GM12878 (cell line): ENCODE measurements at regions not wholly inside any gene's neighbourhood (a gene's known extent, or its start where the extent isn't known, plus 50 kb on each side); places are given as distances from the start of the nearest gene placed in this dataset.

Experiments used
- E4F1 ChIP-seq: fragments of 450-650 bp; IDR thresholded peaks from 2 replicates; pipeline ENCODE4 v1.6.1; 2018; ENCODE audit warnings: borderline replicate concordance, mild to moderate bottlenecking; ENCODE audit not compliant: partially characterized antibody
- IKZF1 ChIP-seq: fragments of 450-650 bp; conservative IDR thresholded peaks from 2 replicates; pipeline ENCODE4 v1.6.1; 2017; ENCODE audit warnings: antibody characterized with exemption, mild to moderate bottlenecking
- IKZF2 ChIP-seq, 2 experiments: fragments of 450-650 bp; IDR thresholded peaks; 2 replicates each; pipeline ENCODE4 v1.6.1; 2017; ENCODE audit warnings: mild to moderate bottlenecking in 2 of 2, moderate library complexity in 2 of 2
- KLF5 ChIP-seq: fragments of 450-650 bp; IDR thresholded peaks from 2 replicates; pipeline ENCODE4 v1.6.1; 2014; ENCODE audit warnings: mild to moderate bottlenecking; ENCODE audit not compliant: partially characterized antibody
- PAX8 ChIP-seq: fragments of 450-650 bp; IDR thresholded peaks from 2 replicates; pipeline ENCODE4 v1.6.1; 2017; ENCODE audit warnings: mild to moderate bottlenecking, moderate library complexity
- RELB ChIP-seq: fragments of 450-650 bp; IDR thresholded peaks from 2 replicates; pipeline ENCODE4 v1.6.1; 2017; ENCODE audit warnings: low read depth, mild to moderate bottlenecking, moderate library complexity
- SREBF1 ChIP-seq: IDR thresholded peaks from 2 replicates; pipeline ENCODE4 v1.6.1; 2012; ENCODE audit warnings: mild to moderate bottlenecking, low read length
- ZBTB40 ChIP-seq: fragments of 450-650 bp; IDR thresholded peaks from 2 replicates; pipeline ENCODE4 v1.6.1; 2016; ENCODE audit warnings: mild to moderate bottlenecking, moderate library complexity, borderline replicate concordance
- ZNF217 ChIP-seq: fragments of 450-650 bp; IDR thresholded peaks from 2 replicates; pipeline ENCODE4 v1.6.1; 2017; ENCODE audit warnings: antibody characterized with exemption, mild to moderate bottlenecking
- ZNF274 ChIP-seq: IDR thresholded peaks from one replicate; pipeline ENCODE4 v1.8.0; 2011; ENCODE audit not compliant: insufficient read length, insufficient read depth
- ZZZ3 ChIP-seq: IDR thresholded peaks from 2 replicates; pipeline ENCODE4 v1.6.1; 2011; ENCODE audit warnings: low read depth; ENCODE audit not compliant: control insufficient read depth, insufficient read length

GRCh38 chr1:25041916-25042315 lies 111.8 kb upstream of the RUNX3 start (continued):
- TF ChIP-seq ZBTB40 (no peak), E4F1 (no peak), RELB (no peak), PAX8 (no peak), KLF5 (no peak), ZNF274 (no peak), ZZZ3 (no peak), SREBF1 (no peak), IKZF2 (IDR thresholded peaks at IDR 0.05) (no peak), IKZF1 (no peak), ZNF217 (no peak)
